ENCODE measurements at regions not wholly inside any gene's neighbourhood (a gene's known extent, or its start where the extent isn't known, plus 50 kb on each side); places are given as distances from the start of the nearest gene placed in this dataset.

- no peak for DNase-seq
Observed at GRCh38 chr20:54716174-54716747, 240.9 kb downstream of the DOK5 start.

- DNase-seq: no peak
Observed at GRCh38 chr20:54714817-54715216, 239.4 kb downstream of the DOK5 start.

GRCh38 chr20:54713727-54714126 is 238.3 kb downstream of the DOK5 start:
- no peak for DNase-seq

GRCh38 chr20:54711071-54711470 is 235.7 kb downstream of the DOK5 start:
- no peak for DNase-seq

- no peak for DNase-seq
Observed at GRCh38 chr20:54710341-54710740, 234.9 kb downstream of the DOK5 start.

GRCh38 chr20:54708229-54708628 is 232.8 kb downstream of the DOK5 start:
- no peak for DNase-seq

- no peak for DNase-seq
Observed at GRCh38 chr20:54707801-54708200, 232.4 kb downstream of the DOK5 start.

- DNase-seq: no peak
Observed at GRCh38 chr20:54706581-54706980, 231.2 kb downstream of the DOK5 start.

- no peak for DNase-seq
Observed at GRCh38 chr20:54704032-54704635, 228.7 kb downstream of the DOK5 start.
